ENCODE measurements at regions not wholly inside any gene's neighbourhood (a gene's known extent, or its start where the extent isn't known, plus 50 kb on each side); places are given as distances from the start of the nearest gene placed in this dataset.

- intact Hi-C loops (cut with micrococcal nuclease; ENCODE audit: unreplicated experiment), result no loop called here
- Histone ChIP-seq H3K9me3 (ENCODE audit: low read depth, low read length, poor library complexity, severe bottlenecking) (no peaks in the 10 kb centered on the region), H3K27ac (ENCODE audit: low read depth, low read length, poor library complexity, severe bottlenecking) (no peak overlapping the region), H3K36me3 (ENCODE audit: insufficient read depth, low read length, poor library complexity, severe bottlenecking) (no peaks in the 10 kb centered on the region), H3K4me3 (ENCODE audit: low read depth, low read length, poor library complexity, severe bottlenecking) (no peak overlapping the region), H3K4me1 (ENCODE audit: insufficient read depth, low read length, poor library complexity, severe bottlenecking) (no peaks in the 10 kb centered on the region), H3K27me3 (replicated peaks; ENCODE audit: insufficient read depth, low read depth, low read length, poor library complexity) (no peaks in the 10 kb centered on the region)
- no TSS peak for BruUV-seq (replicated peaks)
- no peak for TF ChIP-seq EZH2 (IDR thresholded peaks at IDR 0.05; ENCODE audit: borderline replicate concordance, low read depth, low read length, poor library complexity, severe bottlenecking)
- TF ChIP-seq, protein P1, sequence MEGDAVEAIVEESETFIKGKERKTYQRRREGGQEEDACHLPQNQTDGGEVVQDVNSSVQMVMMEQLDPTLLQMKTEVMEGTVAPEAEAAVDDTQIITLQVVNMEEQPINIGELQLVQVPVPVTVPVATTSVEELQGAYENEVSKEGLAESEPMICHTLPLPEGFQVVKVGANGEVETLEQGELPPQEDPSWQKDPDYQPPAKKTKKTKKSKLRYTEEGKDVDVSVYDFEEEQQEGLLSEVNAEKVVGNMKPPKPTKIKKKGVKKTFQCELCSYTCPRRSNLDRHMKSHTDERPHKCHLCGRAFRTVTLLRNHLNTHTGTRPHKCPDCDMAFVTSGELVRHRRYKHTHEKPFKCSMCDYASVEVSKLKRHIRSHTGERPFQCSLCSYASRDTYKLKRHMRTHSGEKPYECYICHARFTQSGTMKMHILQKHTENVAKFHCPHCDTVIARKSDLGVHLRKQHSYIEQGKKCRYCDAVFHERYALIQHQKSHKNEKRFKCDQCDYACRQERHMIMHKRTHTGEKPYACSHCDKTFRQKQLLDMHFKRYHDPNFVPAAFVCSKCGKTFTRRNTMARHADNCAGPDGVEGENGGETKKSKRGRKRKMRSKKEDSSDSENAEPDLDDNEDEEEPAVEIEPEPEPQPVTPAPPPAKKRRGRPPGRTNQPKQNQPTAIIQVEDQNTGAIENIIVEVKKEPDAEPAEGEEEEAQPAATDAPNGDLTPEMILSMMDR (conservative IDR thresholded peaks at IDR 0.05; ENCODE audit: low read depth, low read length), result no peak
- ChIA-PET CTCF (no interaction called here), POLR2A (ENCODE audit: low non-redundant PET) (no interaction called here)
- DNase-seq (ENCODE audit: low spot score), result no peak
Observed at GRCh38 chr22:44622147-44622427, 79.9 kb upstream of the PRR5 start.

DNA sequence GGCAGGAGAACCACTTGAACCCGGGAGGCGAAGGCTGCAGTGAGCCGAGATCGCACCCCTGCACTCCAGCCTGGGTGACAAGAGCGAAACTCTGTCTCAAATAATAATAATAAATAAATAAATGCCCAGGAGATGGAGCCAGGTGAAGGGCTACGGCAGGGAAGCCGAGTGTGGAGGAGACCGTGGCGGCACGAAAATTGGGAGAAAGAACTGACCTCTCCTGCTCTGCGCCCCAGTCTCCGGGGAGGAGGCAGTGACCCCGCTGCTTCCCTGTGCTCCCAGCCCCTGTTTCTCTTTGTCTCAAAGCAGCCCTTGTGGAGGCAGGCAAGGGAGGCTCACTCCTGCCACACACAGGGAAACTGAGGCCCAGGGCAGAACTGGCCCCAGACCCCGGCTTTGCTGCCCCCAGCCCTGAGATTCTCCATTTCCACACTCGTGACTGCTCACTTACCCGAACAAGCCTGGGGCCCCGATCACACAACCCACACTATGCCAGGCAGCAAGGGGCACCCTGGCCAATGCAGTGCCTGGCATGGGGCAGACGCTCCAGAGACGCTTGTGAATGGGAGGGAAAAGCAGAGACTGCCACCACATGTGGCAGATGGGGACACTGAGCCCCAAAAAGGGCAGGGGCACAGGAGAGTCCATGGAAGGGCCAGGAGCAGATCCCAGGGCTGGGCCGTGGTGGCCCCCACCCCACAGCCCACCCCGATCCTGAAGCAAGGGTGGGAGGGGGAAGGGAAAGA, 80.4 kb upstream of the PRR5 start:
- ChIA-PET POLR2A (ENCODE audit: low non-redundant PET) (no interaction called here), CTCF (no interaction called here)
- no peak for DNase-seq (ENCODE audit: low spot score)
- no peak overlapping the region for H3K27ac ChIP-seq (ENCODE audit: low read depth, low read length, poor library complexity, severe bottlenecking)
- no TSS peak for BruUV-seq (replicated peaks)
- no peaks in the 10 kb centered on the region for H3K9me3 ChIP-seq (ENCODE audit: low read depth, low read length, poor library complexity, severe bottlenecking)
- no peaks in the 10 kb centered on the region for H3K36me3 ChIP-seq (ENCODE audit: insufficient read depth, low read length, poor library complexity, severe bottlenecking)
- intact Hi-C loops (cut with micrococcal nuclease; ENCODE audit: unreplicated experiment), result no loop called here
- H3K4me3 ChIP-seq (ENCODE audit: low read depth, low read length, poor library complexity, severe bottlenecking), result no peak overlapping the region
- no peaks in the 10 kb centered on the region for H3K4me1 ChIP-seq (ENCODE audit: insufficient read depth, low read length, poor library complexity, severe bottlenecking)
- TF ChIP-seq, protein P1 (conservative IDR thresholded peaks at IDR 0.05; ENCODE audit: low read depth, low read length), result no peak
- TF ChIP-seq EZH2 (IDR thresholded peaks at IDR 0.05; ENCODE audit: borderline replicate concordance, low read depth, low read length, poor library complexity, severe bottlenecking), result no peak
- no peaks in the 10 kb centered on the region for H3K27me3 ChIP-seq (replicated peaks; ENCODE audit: insufficient read depth, low read depth, low read length, poor library complexity)

DNA sequence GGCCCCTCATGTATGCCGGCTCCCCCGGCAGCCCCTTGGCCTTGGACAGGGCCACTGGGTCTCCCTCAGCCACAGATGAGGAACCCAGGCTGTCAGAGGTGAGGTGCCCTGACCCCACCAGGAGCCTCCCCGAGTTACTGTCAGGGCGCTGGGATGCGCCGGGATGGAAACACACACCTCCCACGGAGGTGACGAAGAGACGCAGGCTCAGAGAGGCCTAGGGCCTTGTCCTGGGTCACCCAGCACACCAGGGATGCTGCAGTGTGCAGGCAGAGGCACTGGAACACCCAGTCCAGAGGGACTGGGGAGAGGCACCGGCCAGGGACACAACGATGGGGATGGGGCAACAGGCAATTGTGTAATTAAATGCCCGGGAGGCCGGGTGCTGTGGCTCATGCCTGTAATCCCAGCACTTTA, 81.2 kb upstream of the PRR5 start:
- ChIA-PET POLR2A (ENCODE audit: low non-redundant PET) (no interaction called here), CTCF (no interaction called here)
- Histone ChIP-seq H3K27ac (ENCODE audit: low read depth, low read length, poor library complexity, severe bottlenecking) (no peak overlapping the region), H3K4me1 (ENCODE audit: insufficient read depth, low read length, poor library complexity, severe bottlenecking) (no peaks in the 10 kb centered on the region), H3K4me3 (ENCODE audit: low read depth, low read length, poor library complexity, severe bottlenecking) (no peak overlapping the region), H3K9me3 (ENCODE audit: low read depth, low read length, poor library complexity, severe bottlenecking) (no peaks in the 10 kb centered on the region), H3K27me3 (replicated peaks; ENCODE audit: insufficient read depth, low read depth, low read length, poor library complexity) (no peaks in the 10 kb centered on the region), H3K36me3 (ENCODE audit: insufficient read depth, low read length, poor library complexity, severe bottlenecking) (no peaks in the 10 kb centered on the region)
- DNase-seq (ENCODE audit: low spot score), result no peak
- intact Hi-C loops (cut with micrococcal nuclease; ENCODE audit: unreplicated experiment), result no loop called here
- no TSS peak for BruUV-seq (replicated peaks)
- no peak for TF ChIP-seq EZH2 (IDR thresholded peaks at IDR 0.05; ENCODE audit: borderline replicate concordance, low read depth, low read length, poor library complexity, severe bottlenecking)
- TF ChIP-seq, protein P1 (conservative IDR thresholded peaks at IDR 0.05; ENCODE audit: low read depth, low read length), result no peak

All from A673 (cell line).